HL-60 (cell line): ENCODE measurements at regions not wholly inside any gene's neighbourhood (a gene's known extent, or its start where the extent isn't known, plus 50 kb on each side); places are given as distances from the start of the nearest gene placed in this dataset.

Source experiments
- DNase-seq, 2 experiments: peaks; one replicate each; pipeline ENCODE4 v3.0.0-alpha.2; 2010 to 2020; ENCODE audit warnings: low read depth in 1 of 2, low spot score in 1 of 2
- H3K27ac ChIP-seq: fragments of 250-450 bp; sonication (Bioruptor Pico); replicated peaks from 2 replicates; pipeline ENCODE4 v1.5.1; 2020; ENCODE audit warnings: mild to moderate bottlenecking, moderate library complexity
- H3K27me3 ChIP-seq: fragments of 250-450 bp; sonication (Bioruptor Pico); 2 replicates; pipeline ENCODE4 v1.5.1; 2021; ENCODE audit warnings: mild to moderate bottlenecking, moderate library complexity; ENCODE audit not compliant: insufficient read depth, poor library complexity, severe bottlenecking
- H3K4me3 ChIP-seq: replicated peaks from 2 replicates; pipeline ENCODE4 v1.5.1; 2011; ENCODE audit warnings: mild to moderate bottlenecking, control low read depth, low read length; ENCODE audit not compliant: insufficient read depth
- CTCF ChIP-seq: IDR thresholded peaks from one replicate; pipeline ENCODE4 v1.5.1; 2011; ENCODE audit warnings: low read length, control low read depth, inconsistent platforms; ENCODE audit not compliant: insufficient read depth
- GABPA ChIP-seq: IDR thresholded peaks from 2 replicates; pipeline ENCODE4 v1.6.1; 2012; ENCODE audit warnings: low read depth
- POLR2AphosphoS5 ChIP-seq: IDR thresholded peaks from 2 replicates; pipeline ENCODE4 v1.6.1; 2012; ENCODE audit warnings: low read depth
- REST ChIP-seq: IDR thresholded peaks from 2 replicates; pipeline ENCODE4 v1.6.1; 2012; ENCODE audit warnings: low read depth; ENCODE audit not compliant: insufficient replicate concordance
- SPI1 ChIP-seq: IDR thresholded peaks from 2 replicates; pipeline ENCODE4 v1.6.1; 2012; ENCODE audit warnings: low read depth, mild to moderate bottlenecking, borderline replicate concordance

- DNase-seq: no peak
- TF ChIP-seq CTCF (no peak), SPI1 (no peak), GABPA (no peak), REST (no peak), POLR2AphosphoS5 (no peak)
- Histone ChIP-seq H3K27me3 (no peaks in the 10 kb centered on the region), H3K27ac (no peak overlapping the region), H3K4me3 (no peak overlapping the region)
Observed at GRCh38 chr6:105726902-105727655, 324.2 kb upstream of the PREP start.

- no peak for TF ChIP-seq REST
- no peak for TF ChIP-seq POLR2AphosphoS5
- Histone ChIP-seq H3K4me3 (no peak overlapping the region), H3K27me3 (no peaks in the 10 kb centered on the region), H3K27ac (no peak overlapping the region)
- DNase-seq: no peak
Observed at GRCh38 chr6:105714846-105715245, 312.0 kb upstream of the PREP start.

- no peak overlapping the region for H3K27ac ChIP-seq
- no peaks in the 10 kb centered on the region for H3K27me3 ChIP-seq
- H3K4me3 ChIP-seq: no peak overlapping the region
- no peak for DNase-seq
- TF ChIP-seq CTCF (no peak), GABPA (no peak), POLR2AphosphoS5 (no peak), REST (no peak), SPI1 (no peak)
Observed at GRCh38 chr6:105713474-105714118, 310.7 kb upstream of the PREP start.
